ENCODE measurements at regions not wholly inside any gene's neighbourhood (a gene's known extent, or its start where the extent isn't known, plus 50 kb on each side); places are given as distances from the start of the nearest gene placed in this dataset.

DNA sequence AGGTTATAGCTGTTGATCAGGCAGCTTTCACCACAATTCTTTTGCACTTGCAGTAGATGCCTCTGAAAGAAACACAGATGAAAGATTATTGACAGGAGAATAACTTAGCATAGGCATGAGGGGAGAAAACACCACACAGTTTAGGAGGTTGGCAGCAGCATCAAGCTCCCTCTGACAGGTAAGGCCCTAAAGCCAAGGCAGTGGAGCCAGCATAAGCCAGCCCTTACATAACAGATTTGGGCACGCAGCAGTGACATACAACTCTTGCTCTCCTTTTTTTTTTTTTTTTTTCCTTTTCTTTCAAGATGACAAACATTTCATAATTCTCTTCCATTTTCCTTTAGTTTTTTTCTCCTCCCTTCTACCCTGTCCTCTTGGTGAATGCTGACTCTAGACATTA is 257.6 kb upstream of the ADAMTSL1 start:
- no peak for FAIRE-seq
- CTCF ChIA-PET = interaction anchor here (1.1 to 1.6 kb wide), 3 partner anchors 9 to 405 kb away, joined by 3 to 5 read pairs (median 4); no protein-coding TSS in a partner anchor
- POLR2A ChIA-PET = no interaction called here

More for the DNA sequence above, 257.6 kb upstream of the ADAMTSL1 start:
- Histone ChIP-seq H3K27ac (ENCODE audit: insufficient read depth, low read depth, low read length) (no peak overlapping the region), H4K20me1 (replicated peaks; ENCODE audit: control insufficient read depth, extremely low read depth, insufficient read depth, low read length) (no peaks in the 10 kb centered on the region), H3K9me1 (replicated peaks; ENCODE audit: control insufficient read depth, extremely low read depth, insufficient read depth, low read length) (no peaks in the 10 kb centered on the region), H3K9ac (replicated peaks; ENCODE audit: extremely low read depth, insufficient read depth, low read length) (no peak overlapping the region), H3K4me3 (replicated peaks in 1 of 3; ENCODE audit: insufficient read depth in 1 of 3, low read depth in 1 of 3, low read length in 3 of 3) (no peak overlapping the region), H3K9me3 (replicated peaks; ENCODE audit: control insufficient read depth, insufficient read depth, low read length) (no peaks in the 10 kb centered on the region), H3K79me2 (ENCODE audit: control insufficient read depth, insufficient read depth, low read length) (no peaks in the 10 kb centered on the region), H2AFZ (ENCODE audit: low read depth, low read length) (no peak overlapping the region), H3K27me3 (ENCODE audit: control insufficient read depth in 2 of 2, insufficient read depth in 2 of 2, low read length in 2 of 2) (no peaks in the 10 kb centered on the region), H3K4me2 (ENCODE audit: insufficient read depth, low read length) (no peak overlapping the region), H3K4me1 (ENCODE audit: control insufficient read depth, extremely low read depth, insufficient read depth, low read length) (no peaks in the 10 kb centered on the region), H3K36me3 (ENCODE audit: control insufficient read depth in 2 of 2, extremely low read depth in 1 of 2, insufficient read depth in 2 of 2, low read length in 2 of 2) (no peaks in the 10 kb centered on the region)
- TF ChIP-seq GATA2 (IDR thresholded peaks at IDR 0.05; ENCODE audit: insufficient read depth, insufficient read length, low read depth, low read length) = no peak
- TF ChIP-seq JUN (IDR thresholded peaks at IDR 0.05; ENCODE audit: borderline replicate concordance, insufficient read depth, insufficient read length, low read depth) = no peak
- TF ChIP-seq POLR2AphosphoS5 (IDR thresholded peaks at IDR 0.05; ENCODE audit: insufficient read depth, low read depth, low read length) = no peak
- no peak for TF ChIP-seq EZH2 (IDR thresholded peaks at IDR 0.05; ENCODE audit: borderline replicate concordance, low read depth, low read length, severe bottlenecking)
- TF ChIP-seq, protein P1, sequence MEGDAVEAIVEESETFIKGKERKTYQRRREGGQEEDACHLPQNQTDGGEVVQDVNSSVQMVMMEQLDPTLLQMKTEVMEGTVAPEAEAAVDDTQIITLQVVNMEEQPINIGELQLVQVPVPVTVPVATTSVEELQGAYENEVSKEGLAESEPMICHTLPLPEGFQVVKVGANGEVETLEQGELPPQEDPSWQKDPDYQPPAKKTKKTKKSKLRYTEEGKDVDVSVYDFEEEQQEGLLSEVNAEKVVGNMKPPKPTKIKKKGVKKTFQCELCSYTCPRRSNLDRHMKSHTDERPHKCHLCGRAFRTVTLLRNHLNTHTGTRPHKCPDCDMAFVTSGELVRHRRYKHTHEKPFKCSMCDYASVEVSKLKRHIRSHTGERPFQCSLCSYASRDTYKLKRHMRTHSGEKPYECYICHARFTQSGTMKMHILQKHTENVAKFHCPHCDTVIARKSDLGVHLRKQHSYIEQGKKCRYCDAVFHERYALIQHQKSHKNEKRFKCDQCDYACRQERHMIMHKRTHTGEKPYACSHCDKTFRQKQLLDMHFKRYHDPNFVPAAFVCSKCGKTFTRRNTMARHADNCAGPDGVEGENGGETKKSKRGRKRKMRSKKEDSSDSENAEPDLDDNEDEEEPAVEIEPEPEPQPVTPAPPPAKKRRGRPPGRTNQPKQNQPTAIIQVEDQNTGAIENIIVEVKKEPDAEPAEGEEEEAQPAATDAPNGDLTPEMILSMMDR (IDR thresholded peaks at IDR 0.05; ENCODE audit: extremely low read depth in 1 of 2, insufficient read depth in 1 of 2, low read depth in 1 of 2, low read length in 2 of 2) = no peak
- TF ChIP-seq FOS (IDR thresholded peaks at IDR 0.05; ENCODE audit: borderline replicate concordance, insufficient read depth, low read length) = no peak
- TF ChIP-seq, protein P2, sequence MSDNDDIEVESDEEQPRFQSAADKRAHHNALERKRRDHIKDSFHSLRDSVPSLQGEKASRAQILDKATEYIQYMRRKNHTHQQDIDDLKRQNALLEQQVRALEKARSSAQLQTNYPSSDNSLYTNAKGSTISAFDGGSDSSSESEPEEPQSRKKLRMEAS (IDR thresholded peaks at IDR 0.05; ENCODE audit: insufficient read depth, insufficient read length) = no peak
- no peak for TF ChIP-seq POLR2A (IDR thresholded peaks at IDR 0.05; ENCODE audit: low read depth, low read length)
- intact Hi-C loops (cut with micrococcal nuclease) (no loop called here), dilution Hi-C loops (cut with MboI; ENCODE audit: extremely low pct_ligation_motif_present, low sequenced_read_pairs) (no loop called here)
- BruUV-seq (replicated peaks) = no TSS peak
- DNase-seq (ENCODE audit: low read depth, low spot score) = no peak
